ENCODE measurements at regions not wholly inside any gene's neighbourhood (a gene's known extent, or its start where the extent isn't known, plus 50 kb on each side); places are given as distances from the start of the nearest gene placed in this dataset.

- TF ChIP-seq CTCF (IDR thresholded peaks at IDR 0.05) (no peak), PBX3 (IDR thresholded peaks at IDR 0.05) (no peak), RCOR1 (IDR thresholded peaks at IDR 0.05; ENCODE audit: low read length) (no peak), SIN3A (IDR thresholded peaks at IDR 0.05; ENCODE audit: borderline replicate concordance, low read depth, low read length) (no peak), EP300 (IDR thresholded peaks at IDR 0.05; ENCODE audit: borderline replicate concordance in 1 of 2, low read depth in 1 of 2, low read length in 1 of 2) (no peak), POLR2AphosphoS5 (IDR thresholded peaks at IDR 0.05; ENCODE audit: low read depth, low read length) (no peak), MAX (IDR thresholded peaks at IDR 0.05; ENCODE audit: low read depth) (no peak), REST (IDR thresholded peaks at IDR 0.05; ENCODE audit: low read depth, low read length) (no peak), GATA2 (CRISPR knock-in tag; IDR thresholded peaks at IDR 0.05) (no peak; the same call in 1 of the 2 replicates), FOSL2 (IDR thresholded peaks at IDR 0.05; ENCODE audit: borderline replicate concordance, low read depth) (no peak), FOXM1 (IDR thresholded peaks at IDR 0.05; ENCODE audit: low read depth) (no peak)
Observed at GRCh38 chrX:69067841-69068240, 97.4 kb downstream of the PJA1 start.

Measured in SK-N-SH (cell line).